HAP-1 (cell line): ENCODE measurements at regions not wholly inside any gene's neighbourhood (a gene's known extent, or its start where the extent isn't known, plus 50 kb on each side); places are given as distances from the start of the nearest gene placed in this dataset.

Experiments
- DNase-seq, 2 experiments: peaks; one replicate each; pipeline ENCODE4 v3.0.0-alpha.2; 2016 to 2020; ENCODE audit warnings: low spot score in 2 of 2
- H3K27me3 ChIP-seq: fragments of 250-450 bp; sonication (Bioruptor Pico); 2 replicates; pipeline ENCODE4 v1.5.1; 2020; ENCODE audit warnings: low read depth, mild to moderate bottlenecking, moderate library complexity
- H3K36me3 ChIP-seq: fragments of 250-450 bp; sonication (Bioruptor Pico); replicated peaks from 2 replicates; pipeline ENCODE4 v1.5.1; 2020; ENCODE audit warnings: mild to moderate bottlenecking
- H3K4me1 ChIP-seq: fragments of 250-450 bp; sonication (Bioruptor Pico); 2 replicates; pipeline ENCODE4 v1.5.1; 2020; ENCODE audit warnings: mild to moderate bottlenecking
- H3K4me3 ChIP-seq: fragments of 250-450 bp; sonication (Bioruptor Pico); 2 replicates; pipeline ENCODE4 v1.5.1; 2020; ENCODE audit warnings: mild to moderate bottlenecking, moderate library complexity
- H3K9me3 ChIP-seq: fragments of 250-450 bp; sonication (Bioruptor Pico); 2 replicates; pipeline ENCODE4 v1.5.1; 2020; ENCODE audit warnings: mild to moderate bottlenecking, moderate library complexity
- in situ Hi-C: fragments of 300-500 bp; cut with MboI; formaldehyde crosslinking; loops from 3 replicates; pipeline ENCODE4 v1.14.3; 2020; ENCODE audit warnings: low sequenced_read_pairs, inconsistent platforms, mixed read lengths

GRCh38 chr5:90020575-90021538 lies 388.7 kb downstream of the CETN3 start:
- DNase-seq: no peak
- no peaks in the 10 kb centered on the region for H3K36me3 ChIP-seq
- H3K27me3 ChIP-seq: no peaks in the 10 kb centered on the region
- in situ Hi-C loops: no loop called here
- peaks cover 2% of the 10 kb centered on the region; the same call in 1 of the 2 replicates for H3K4me1 ChIP-seq
- H3K9me3 ChIP-seq: no peaks in the 10 kb centered on the region
- no peak overlapping the region for H3K4me3 ChIP-seq

DNA sequence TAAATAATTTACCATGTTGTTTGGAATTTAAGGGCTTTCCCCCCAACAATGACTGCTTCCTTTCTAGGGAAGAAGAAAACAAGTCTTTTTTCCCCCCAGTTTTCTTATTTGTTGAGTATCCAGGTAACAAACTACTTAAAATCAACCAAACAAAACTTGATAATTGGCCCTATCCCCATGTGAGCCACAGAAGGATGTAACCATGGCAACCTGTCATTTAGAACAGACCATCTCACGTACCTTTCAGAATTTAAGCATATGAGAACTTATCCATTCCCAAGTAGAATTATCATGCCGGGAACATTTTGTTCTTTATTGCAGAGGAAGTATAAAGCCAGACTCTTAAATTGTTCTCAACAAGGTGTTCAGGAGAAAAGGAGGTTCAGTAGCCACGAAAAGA lies 392.3 kb downstream of the CETN3 start:
- H3K27me3 ChIP-seq: no peaks in the 10 kb centered on the region
- no peak for DNase-seq
- in situ Hi-C loops: no loop called here
- H3K4me1 ChIP-seq: peaks cover 2% of the 10 kb centered on the region; the same call in 1 of the 2 replicates
- no peaks in the 10 kb centered on the region for H3K36me3 ChIP-seq
- H3K9me3 ChIP-seq: no peaks in the 10 kb centered on the region
- H3K4me3 ChIP-seq: no peak overlapping the region

GRCh38 chr5:90015584-90016018 lies 394.0 kb downstream of the CETN3 start:
- Histone ChIP-seq H3K9me3 (no peaks in the 10 kb centered on the region), H3K4me1 (peaks cover 2% of the 10 kb centered on the region; the same call in 1 of the 2 replicates), H3K36me3 (no peaks in the 10 kb centered on the region), H3K27me3 (no peaks in the 10 kb centered on the region), H3K4me3 (no peak overlapping the region)
- DNase-seq: no peak
- in situ Hi-C loops: no loop called here

DNA sequence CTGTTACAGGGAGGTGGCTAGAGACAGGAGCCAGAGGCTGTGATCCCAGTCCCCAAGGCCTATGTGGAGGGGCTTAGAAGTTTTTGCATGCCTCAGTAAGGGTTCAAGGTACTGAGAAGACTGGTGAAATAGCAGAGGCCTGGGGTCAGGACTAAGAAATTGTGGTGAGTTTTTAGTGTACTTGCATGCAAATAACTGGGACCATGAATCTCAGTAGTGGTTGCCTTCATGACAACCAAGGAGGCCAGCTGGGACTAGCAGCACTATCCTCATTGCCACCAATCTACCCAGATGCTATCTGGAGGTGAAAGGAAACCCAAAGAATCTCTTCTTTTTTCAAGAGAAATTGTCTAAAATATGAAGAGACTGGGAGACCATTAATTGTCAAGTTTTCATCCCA lies 395.1 kb downstream of the CETN3 start:
- no peak for DNase-seq
- Histone ChIP-seq H3K27me3 (no peaks in the 10 kb centered on the region), H3K4me1 (peaks cover 2% of the 10 kb centered on the region), H3K4me3 (no peak overlapping the region), H3K9me3 (no peaks in the 10 kb centered on the region), H3K36me3 (no peaks in the 10 kb centered on the region)
- in situ Hi-C loops: no loop called here

DNA sequence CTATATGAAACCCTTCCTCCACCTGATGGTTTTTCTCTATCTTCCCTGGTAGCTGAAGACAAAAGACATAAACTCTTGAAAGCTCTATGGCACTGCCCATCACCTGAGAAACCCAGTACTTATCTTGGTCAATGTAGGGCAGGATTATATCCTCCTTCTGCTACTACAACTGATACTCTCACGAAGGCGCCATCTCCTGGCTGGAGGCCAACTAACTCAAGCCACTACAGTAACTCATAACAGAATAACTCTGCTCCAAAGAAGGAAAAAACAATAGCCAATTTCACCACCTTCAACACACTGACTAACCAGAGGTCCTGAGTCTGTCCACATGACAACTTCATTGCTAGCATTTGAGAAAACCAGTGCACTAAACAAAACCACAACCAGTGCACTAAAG lies 409.2 kb downstream of the CETN3 start:
- Histone ChIP-seq H3K4me1 (peaks cover 7% of the 10 kb centered on the region), H3K9me3 (no peaks in the 10 kb centered on the region), H3K27me3 (no peaks in the 10 kb centered on the region), H3K4me3 (no peak overlapping the region), H3K36me3 (no peaks in the 10 kb centered on the region)
- DNase-seq: peak in 1 of 2 experiments; percentile 19
- in situ Hi-C loops: no loop called here

GRCh38 chr5:89998519-89999305 lies 410.8 kb downstream of the CETN3 start:
- Histone ChIP-seq H3K36me3 (no peaks in the 10 kb centered on the region), H3K4me1 (peaks cover 7% of the 10 kb centered on the region), H3K9me3 (no peaks in the 10 kb centered on the region), H3K27me3 (no peaks in the 10 kb centered on the region), H3K4me3 (no peak overlapping the region)
- DNase-seq: peak; percentile 23 to 54
- in situ Hi-C loops: no loop called here

- in situ Hi-C loops: no loop called here
- DNase-seq: no peak
- Histone ChIP-seq H3K27me3 (no peaks in the 10 kb centered on the region), H3K9me3 (no peaks in the 10 kb centered on the region), H3K4me1 (peaks cover 7% of the 10 kb centered on the region), H3K4me3 (no peak overlapping the region), H3K36me3 (no peaks in the 10 kb centered on the region)
These were observed 412.7 kb downstream of the CETN3 start for GRCh38 chr5:89996890-89997289.

GRCh38 chr5:89996335-89996734 lies 413.2 kb downstream of the CETN3 start:
- Histone ChIP-seq H3K4me1 (peaks cover 7% of the 10 kb centered on the region), H3K27me3 (no peaks in the 10 kb centered on the region), H3K4me3 (no peak overlapping the region), H3K36me3 (no peaks in the 10 kb centered on the region), H3K9me3 (no peaks in the 10 kb centered on the region)
- DNase-seq: no peak
- in situ Hi-C loops: no loop called here

- H3K4me1 ChIP-seq: peaks cover 7% of the 10 kb centered on the region
- H3K36me3 ChIP-seq: no peaks in the 10 kb centered on the region
- no peaks in the 10 kb centered on the region for H3K27me3 ChIP-seq
- H3K4me3 ChIP-seq: no peak overlapping the region
- no peak for DNase-seq
- no peaks in the 10 kb centered on the region for H3K9me3 ChIP-seq
- in situ Hi-C loops: no loop called here
These were observed 415.3 kb downstream of the CETN3 start for GRCh38 chr5:89994266-89994665.

DNA sequence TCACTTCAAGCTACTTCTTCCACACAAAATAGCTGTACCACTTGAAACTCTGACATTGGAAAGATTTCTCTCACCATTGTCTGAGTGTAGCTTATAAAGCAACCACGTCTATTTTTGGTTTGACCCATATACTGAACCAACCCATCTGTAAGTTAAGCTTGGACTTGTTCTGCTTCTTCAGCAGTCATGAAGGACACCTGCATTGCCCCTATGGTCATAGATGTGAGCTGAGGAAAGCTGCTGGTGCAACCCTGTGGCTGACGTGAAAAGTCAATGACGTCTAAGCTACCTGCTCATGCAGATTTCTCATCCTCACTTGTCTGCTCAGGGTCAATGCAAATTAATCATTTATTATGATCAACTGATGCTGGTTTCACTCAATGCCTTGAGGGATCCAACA lies 417.4 kb downstream of the CETN3 start:
- H3K27me3 ChIP-seq: no peaks in the 10 kb centered on the region
- in situ Hi-C loops: no loop called here
- H3K9me3 ChIP-seq: no peaks in the 10 kb centered on the region

DNA sequence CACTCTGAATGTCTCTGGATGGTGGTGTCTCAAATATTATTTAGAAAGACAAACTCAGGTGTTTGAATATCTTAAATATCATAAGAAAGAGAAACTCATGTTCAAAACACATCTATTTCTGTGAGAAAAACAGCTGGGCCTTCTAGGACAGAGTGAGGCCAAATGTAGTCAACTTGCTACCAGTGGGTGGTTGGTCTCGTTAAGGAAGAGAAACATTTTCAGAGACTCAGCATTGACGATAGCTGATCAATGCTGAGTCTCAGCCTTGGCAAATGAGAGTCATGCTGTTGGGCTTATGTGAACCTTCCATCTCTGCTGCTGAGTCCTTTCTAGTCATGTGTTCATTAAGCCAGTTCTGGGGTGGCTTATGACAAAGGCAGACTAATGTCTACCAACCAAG lies 418.0 kb downstream of the CETN3 start:
- DNase-seq: no peak
- no peak overlapping the region for H3K4me3 ChIP-seq
- H3K27me3 ChIP-seq: no peaks in the 10 kb centered on the region
- no peaks in the 10 kb centered on the region for H3K9me3 ChIP-seq
- H3K4me1 ChIP-seq: peaks cover 10% of the 10 kb centered on the region
- in situ Hi-C loops: no loop called here
- H3K36me3 ChIP-seq: no peaks in the 10 kb centered on the region

More for the DNA sequence above, 417.4 kb downstream of the CETN3 start:
- Histone ChIP-seq H3K36me3 (no peaks in the 10 kb centered on the region), H3K4me1 (peaks cover 10% of the 10 kb centered on the region), H3K4me3 (no peak overlapping the region)
- no peak for DNase-seq

DNA sequence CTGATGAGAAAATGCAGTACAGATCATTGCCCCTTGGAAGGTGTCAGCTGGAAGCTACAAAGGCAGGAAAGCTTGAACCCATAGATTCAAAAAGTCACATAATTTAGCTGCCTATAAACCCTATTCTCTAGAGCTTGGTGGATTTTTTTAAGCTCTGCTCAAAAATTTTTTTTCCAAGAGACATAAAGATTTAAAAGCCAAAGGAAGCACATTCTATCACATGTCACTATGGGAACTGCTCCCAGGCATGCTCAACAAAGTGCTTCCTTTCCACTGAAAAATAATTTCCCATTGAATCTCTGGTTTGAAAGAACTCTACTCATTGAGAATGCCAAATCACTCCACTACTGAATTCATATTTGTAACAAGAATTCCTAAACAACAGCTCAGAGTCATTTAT lies 419.8 kb downstream of the CETN3 start:
- in situ Hi-C loops: no loop called here
- no peaks in the 10 kb centered on the region for H3K27me3 ChIP-seq
- no peak for DNase-seq
- peaks cover 10% of the 10 kb centered on the region for H3K4me1 ChIP-seq
- H3K36me3 ChIP-seq: no peaks in the 10 kb centered on the region
- H3K9me3 ChIP-seq: no peaks in the 10 kb centered on the region
- H3K4me3 ChIP-seq: no peak overlapping the region

GRCh38 chr5:89988998-89989655 lies 420.4 kb downstream of the CETN3 start:
- in situ Hi-C loops: no loop called here
- DNase-seq: no peak

More at GRCh38 chr5:89988998-89989655, 420.4 kb downstream of the CETN3 start:
- no peaks in the 10 kb centered on the region for H3K36me3 ChIP-seq
- H3K9me3 ChIP-seq: no peaks in the 10 kb centered on the region
- no peaks in the 10 kb centered on the region for H3K27me3 ChIP-seq
- no peak overlapping the region for H3K4me3 ChIP-seq
- peaks cover 10% of the 10 kb centered on the region for H3K4me1 ChIP-seq
